NCI-H1694 treated with DMSO at 0.1 percent for 48 hours (cell line): ENCODE measurements at regions not wholly inside any gene's neighbourhood (a gene's known extent, or its start where the extent isn't known, plus 50 kb on each side); places are given as distances from the start of the nearest gene placed in this dataset.
"Not testable (repeated sequence)": the region's sequence is repeated elsewhere in the genome, so short reads cannot be mapped to it uniquely, and the experiment has no call there.

Experiments used
- DNase-seq: peaks from one replicate; lab custom pipeline; 2025; lab: John Stamatoyannopoulos, UW

GRCh38 chr5:162990856-162991497, 446.4 kb upstream of the CCNG1 start:
- DNase-seq, result no peak

- no peak for DNase-seq
Measured at GRCh38 chr5:162995568-162995967, 441.8 kb upstream of the CCNG1 start.

GRCh38 chr5:162996053-162996452, 441.3 kb upstream of the CCNG1 start:
- DNase-seq, result no peak

GRCh38 chr5:163005949-163006348, 431.4 kb upstream of the CCNG1 start:
- DNase-seq, result no peak

- DNase-seq, result no peak
Measured at GRCh38 chr5:163022582-163023128, 414.7 kb upstream of the CCNG1 start.

GRCh38 chr5:163023846-163024245, 413.5 kb upstream of the CCNG1 start:
- DNase-seq, result no peak

GRCh38 chr5:163024936-163025335, 412.5 kb upstream of the CCNG1 start:
- DNase-seq, result no peak

GRCh38 chr5:163033656-163034055, 403.7 kb upstream of the CCNG1 start:
- no peak for DNase-seq

- DNase-seq, result no peak
Measured at GRCh38 chr5:163041254-163041653, 396.1 kb upstream of the CCNG1 start.

GRCh38 chr5:163079618-163080017, 357.8 kb upstream of the CCNG1 start:
- DNase-seq, result no peak

GRCh38 chr5:163089230-163089629, 348.2 kb upstream of the CCNG1 start:
- peak; percentile 37 for DNase-seq

GRCh38 chr5:163089926-163090325, 347.5 kb upstream of the CCNG1 start:
- DNase-seq, result peak; percentile 78

GRCh38 chr5:163094492-163095180, 342.8 kb upstream of the CCNG1 start:
- no peak for DNase-seq

- no peak for DNase-seq
Measured at GRCh38 chr5:163104464-163104863, 332.9 kb upstream of the CCNG1 start.

- no peak for DNase-seq
Measured at GRCh38 chr5:163105456-163105855, 331.9 kb upstream of the CCNG1 start.

- no peak for DNase-seq
Measured at GRCh38 chr5:163106098-163106497, 331.3 kb upstream of the CCNG1 start.

GRCh38 chr5:163108351-163108750, 329.0 kb upstream of the CCNG1 start:
- no peak for DNase-seq

GRCh38 chr5:163115011-163115410, 322.4 kb upstream of the CCNG1 start:
- DNase-seq, result no peak

GRCh38 chr5:163116618-163117017, 320.8 kb upstream of the CCNG1 start:
- not testable (repeated sequence) for DNase-seq

- DNase-seq, result no peak
Measured at GRCh38 chr5:163134061-163134460, 303.3 kb upstream of the CCNG1 start.

- no peak for DNase-seq
Measured at GRCh38 chr5:163135849-163136248, 301.5 kb upstream of the CCNG1 start.

GRCh38 chr5:163161512-163161911, 275.9 kb upstream of the CCNG1 start:
- DNase-seq, result no peak

- no peak for DNase-seq
Measured at GRCh38 chr5:163162645-163163044, 274.8 kb upstream of the CCNG1 start.

- DNase-seq, result no peak
Measured at GRCh38 chr5:163163858-163164257, 273.5 kb upstream of the CCNG1 start.
